Nephron (organoid): ENCODE measurements at regions not wholly inside any gene's neighbourhood (a gene's known extent, or its start where the extent isn't known, plus 50 kb on each side); places are given as distances from the start of the nearest gene placed in this dataset.

Experiments
- H3K27ac Mint-ChIP-seq, 3 experiments: 2 replicates each; pipeline ENCODE4 v1.8.0; 2020; ENCODE audit warnings: mixed read lengths in 3 of 3, mild to moderate bottlenecking in 2 of 3, moderate library complexity in 1 of 3
- H3K27me3 Mint-ChIP-seq: 2 replicates; pipeline ENCODE4 v1.8.0; 2021; ENCODE audit warnings: low read depth, mild to moderate bottlenecking, moderate library complexity, mixed read lengths
- H3K36me3 Mint-ChIP-seq: 2 replicates; pipeline ENCODE4 v1.8.0; 2020; ENCODE audit warnings: low read depth, mixed read lengths
- H3K4me1 Mint-ChIP-seq: 2 replicates; pipeline ENCODE4 v1.8.0; 2020; ENCODE audit warnings: mixed read lengths
- H3K4me3 Mint-ChIP-seq, 3 experiments: 2 replicates each; pipeline ENCODE4 v1.8.0; 2020; ENCODE audit warnings: mild to moderate bottlenecking in 3 of 3, mixed read lengths in 3 of 3, moderate library complexity in 2 of 3
- H3K9me3 Mint-ChIP-seq: 2 replicates; pipeline ENCODE4 v1.8.0; 2020; ENCODE audit warnings: mixed read lengths
- CTCF ChIP-seq, 3 experiments: fragments of 200-600 bp; sonication (generic); IDR thresholded peaks; one replicate each; pipeline ENCODE4 v1.5.0; 2021; ENCODE audit warnings: antibody characterized with exemption in 3 of 3; ENCODE audit not compliant: unreplicated experiment in 3 of 3

GRCh38 chr6:14863902-14864850 is 381.7 kb upstream of the JARID2 start:
- Mint-ChIP-seq H3K9me3 (no peaks in the 10 kb centered on the region), H3K36me3 (no peaks in the 10 kb centered on the region), H3K4me3 (peak overlapping the region in 1 of 3 experiments; percentile 22), H3K27ac (peak overlapping the region; percentile 27 to 81 (median 67)), H3K4me1 (peaks cover 28% of the 10 kb centered on the region), H3K27me3 (peaks cover 4% of the 10 kb centered on the region)
- peak; percentile 22 to 35 (median 23) for TF ChIP-seq CTCF (IDR thresholded peaks at IDR 0.05; ENCODE audit: unreplicated experiment in 3 of 3)

- H3K36me3 Mint-ChIP-seq: no peaks in the 10 kb centered on the region
- no peak for TF ChIP-seq CTCF (IDR thresholded peaks at IDR 0.05; ENCODE audit: unreplicated experiment in 3 of 3)
- peak overlapping the region; percentile 19 to 82 (median 67) for H3K27ac Mint-ChIP-seq
- peaks cover 33% of the 10 kb centered on the region for H3K4me1 Mint-ChIP-seq
- H3K27me3 Mint-ChIP-seq: peaks cover 4% of the 10 kb centered on the region
- H3K9me3 Mint-ChIP-seq: no peaks in the 10 kb centered on the region
- H3K4me3 Mint-ChIP-seq: peak overlapping the region in 1 of 3 experiments; percentile 10
These were observed 380.3 kb upstream of the JARID2 start for GRCh38 chr6:14865531-14866100.

DNA sequence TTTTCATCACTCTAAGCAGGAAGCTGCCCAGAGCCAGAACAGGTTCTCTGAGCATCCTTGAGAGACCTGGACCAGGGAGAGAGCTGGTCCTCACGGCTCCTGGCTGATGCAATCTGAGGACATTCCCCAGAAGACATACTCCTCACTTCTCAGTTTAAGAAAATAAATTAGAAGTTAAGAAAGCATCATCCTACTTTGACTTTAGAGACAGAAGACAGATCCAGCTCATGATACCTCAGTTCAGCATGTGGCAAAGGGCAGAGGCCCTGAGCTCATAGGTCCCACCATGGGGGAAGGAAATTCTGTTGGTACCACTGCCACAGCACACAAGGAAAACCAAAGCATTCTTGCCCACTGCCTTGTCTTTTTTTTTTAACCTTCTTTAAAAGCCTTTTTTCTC is 378.1 kb upstream of the JARID2 start:
- H3K27ac Mint-ChIP-seq: no peak overlapping the region
- peaks cover 12% of the 10 kb centered on the region for H3K27me3 Mint-ChIP-seq
- peaks cover 37% of the 10 kb centered on the region for H3K4me1 Mint-ChIP-seq
- H3K9me3 Mint-ChIP-seq: no peaks in the 10 kb centered on the region
- no peak overlapping the region for H3K4me3 Mint-ChIP-seq
- TF ChIP-seq CTCF (IDR thresholded peaks at IDR 0.05; ENCODE audit: unreplicated experiment in 3 of 3): no peak
- H3K36me3 Mint-ChIP-seq: no peaks in the 10 kb centered on the region

DNA sequence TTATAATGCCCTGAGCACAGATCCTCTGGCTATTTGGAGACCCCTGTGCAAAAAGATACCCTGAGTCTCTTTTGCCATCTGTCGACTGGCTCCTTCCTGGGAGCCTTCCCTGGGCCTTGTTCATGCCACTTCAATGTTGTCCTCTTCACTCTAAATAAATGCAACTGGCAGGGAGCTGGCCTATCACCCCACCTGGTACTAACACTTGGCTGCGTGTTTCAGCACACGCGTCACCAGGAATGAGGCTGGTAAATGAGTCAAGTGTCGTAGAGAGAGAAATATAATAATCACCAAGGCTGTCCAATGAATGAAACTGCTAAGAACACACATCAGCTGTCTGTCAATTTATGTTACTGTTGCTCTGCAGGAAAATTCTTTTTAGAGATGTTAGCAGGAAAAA is 374.6 kb upstream of the JARID2 start:
- H3K4me1 Mint-ChIP-seq: peaks cover 9% of the 10 kb centered on the region

GRCh38 chr6:14873101-14873500 is 372.8 kb upstream of the JARID2 start:
- no peaks in the 10 kb centered on the region for H3K36me3 Mint-ChIP-seq
- peaks cover 9% of the 10 kb centered on the region for H3K27me3 Mint-ChIP-seq
- no peaks in the 10 kb centered on the region for H3K9me3 Mint-ChIP-seq
- peaks cover 18% of the 10 kb centered on the region for H3K4me1 Mint-ChIP-seq
- no peak overlapping the region for H3K4me3 Mint-ChIP-seq
- H3K27ac Mint-ChIP-seq: no peak overlapping the region
- no peak for TF ChIP-seq CTCF (IDR thresholded peaks at IDR 0.05; ENCODE audit: unreplicated experiment in 3 of 3)

More for the DNA sequence above, 374.6 kb upstream of the JARID2 start:
- Mint-ChIP-seq H3K9me3 (no peaks in the 10 kb centered on the region), H3K27ac (no peak overlapping the region), H3K4me3 (no peak overlapping the region), H3K27me3 (peaks cover 12% of the 10 kb centered on the region), H3K36me3 (no peaks in the 10 kb centered on the region)
- no peak for TF ChIP-seq CTCF (IDR thresholded peaks at IDR 0.05; ENCODE audit: unreplicated experiment in 3 of 3)
